ENCODE measurements at regions not wholly inside any gene's neighbourhood (a gene's known extent, or its start where the extent isn't known, plus 50 kb on each side); places are given as distances from the start of the nearest gene placed in this dataset.

DNA sequence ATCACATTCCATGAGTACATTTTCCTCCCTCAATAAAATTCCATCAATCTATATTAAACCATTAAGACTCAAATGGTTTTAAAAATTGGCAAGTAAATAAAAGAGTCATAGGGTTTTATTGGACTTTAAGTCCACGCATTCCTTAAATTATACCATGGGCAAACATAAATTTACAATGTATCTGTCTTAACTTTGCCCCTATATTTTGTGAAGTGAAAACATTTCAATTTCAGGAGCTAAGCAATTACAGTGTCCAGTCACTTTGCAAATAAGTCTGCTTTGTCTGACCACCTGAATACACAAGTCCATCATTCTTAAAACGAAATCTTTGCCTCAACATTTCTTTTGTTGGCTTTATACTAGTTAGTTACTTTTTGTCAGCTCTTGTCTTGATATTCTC lies 197.5 kb upstream of the SEMA3D start:
- Histone ChIP-seq H3K79me2 (replicated peaks; ENCODE audit: insufficient read depth, low read length) (no peaks in the 10 kb centered on the region), H3K9me2 (ENCODE audit: insufficient read depth, low read length) (no peaks in the 10 kb centered on the region), H2AFZ (ENCODE audit: low read depth, low read length) (no peak overlapping the region), H4K20me1 (ENCODE audit: insufficient read depth) (no peaks in the 10 kb centered on the region), H3K36me3 (ENCODE audit: insufficient read depth, low read length) (no peaks in the 10 kb centered on the region), H3K4me3 (ENCODE audit: low read length) (no peak overlapping the region), H3K9ac (ENCODE audit: low read length) (no peak overlapping the region), H3K9me3 (ENCODE audit: low read length) (no peaks in the 10 kb centered on the region), H3K27ac (ENCODE audit: low read length) (no peak overlapping the region), H3F3A (ENCODE audit: insufficient read depth, low read length, poor library complexity, severe bottlenecking) (no peaks in the 10 kb centered on the region), H3K27me3 (ENCODE audit: insufficient read depth, low read depth, low read length) (no peaks in the 10 kb centered on the region), H3K4me2 (ENCODE audit: low read length) (no peak overlapping the region)
- TF ChIP-seq MXI1 (conservative IDR thresholded peaks at IDR 0.05; ENCODE audit: poor library complexity, severe bottlenecking) (no peak), RAD21 (conservative IDR thresholded peaks at IDR 0.05) (no peak), POLR2AphosphoS5 (IDR thresholded peaks at IDR 0.05) (no peak), SMC3 (conservative IDR thresholded peaks at IDR 0.05; ENCODE audit: poor library complexity) (no peak), EZH2 (IDR thresholded peaks at IDR 0.05; ENCODE audit: borderline replicate concordance, insufficient read depth, low read length, poor library complexity, severe bottlenecking) (no peak), TAF1 (IDR thresholded peaks at IDR 0.05; ENCODE audit: low read depth) (no peak), EP300 (conservative IDR thresholded peaks at IDR 0.05; ENCODE audit: poor library complexity, severe bottlenecking) (no peak)

DNA sequence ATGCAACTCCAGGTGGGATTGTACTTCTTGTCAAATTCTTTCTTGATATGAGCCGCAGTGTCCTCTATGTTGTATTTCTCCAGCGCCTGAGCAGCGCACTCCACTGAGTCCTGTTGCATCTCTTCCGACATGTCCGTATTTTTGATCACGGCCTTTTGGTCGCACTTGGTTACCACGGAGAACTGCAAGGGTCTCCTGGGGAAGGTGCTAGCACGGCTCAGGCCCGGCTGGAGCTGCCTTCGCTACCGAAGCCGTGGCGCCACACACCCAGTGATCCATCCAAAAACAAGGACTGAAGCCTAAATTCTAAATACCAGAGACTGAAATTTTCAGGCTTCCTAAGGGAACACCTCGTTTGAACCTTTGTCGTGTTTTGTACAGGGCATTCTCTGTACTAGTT lies 194.4 kb upstream of the SEMA3D start:
- no peak overlapping the region for H3K4me3 ChIP-seq (ENCODE audit: low read length)
- no peaks in the 10 kb centered on the region for H3K79me2 ChIP-seq (replicated peaks; ENCODE audit: insufficient read depth, low read length)
- no peaks in the 10 kb centered on the region for H3K9me3 ChIP-seq (ENCODE audit: low read length)
- no peaks in the 10 kb centered on the region for H3F3A ChIP-seq (ENCODE audit: insufficient read depth, low read length, poor library complexity, severe bottlenecking)
- no peak overlapping the region for H2AFZ ChIP-seq (ENCODE audit: low read depth, low read length)
- no peak overlapping the region for H3K9ac ChIP-seq (ENCODE audit: low read length)
- no peak overlapping the region for H3K4me2 ChIP-seq (ENCODE audit: low read length)
- H4K20me1 ChIP-seq (ENCODE audit: insufficient read depth), result no peaks in the 10 kb centered on the region
- no peaks in the 10 kb centered on the region for H3K9me2 ChIP-seq (ENCODE audit: insufficient read depth, low read length)
- H3K27me3 ChIP-seq (ENCODE audit: insufficient read depth, low read depth, low read length), result no peaks in the 10 kb centered on the region
- H3K27ac ChIP-seq (ENCODE audit: low read length), result no peak overlapping the region
- H3K36me3 ChIP-seq (ENCODE audit: insufficient read depth, low read length), result no peaks in the 10 kb centered on the region
- TF ChIP-seq SMC3 (conservative IDR thresholded peaks at IDR 0.05; ENCODE audit: poor library complexity) (no peak), RAD21 (conservative IDR thresholded peaks at IDR 0.05) (no peak), MXI1 (conservative IDR thresholded peaks at IDR 0.05; ENCODE audit: poor library complexity, severe bottlenecking) (no peak), EZH2 (IDR thresholded peaks at IDR 0.05; ENCODE audit: borderline replicate concordance, insufficient read depth, low read length, poor library complexity, severe bottlenecking) (no peak)
- TF ChIP-seq, protein P1, sequence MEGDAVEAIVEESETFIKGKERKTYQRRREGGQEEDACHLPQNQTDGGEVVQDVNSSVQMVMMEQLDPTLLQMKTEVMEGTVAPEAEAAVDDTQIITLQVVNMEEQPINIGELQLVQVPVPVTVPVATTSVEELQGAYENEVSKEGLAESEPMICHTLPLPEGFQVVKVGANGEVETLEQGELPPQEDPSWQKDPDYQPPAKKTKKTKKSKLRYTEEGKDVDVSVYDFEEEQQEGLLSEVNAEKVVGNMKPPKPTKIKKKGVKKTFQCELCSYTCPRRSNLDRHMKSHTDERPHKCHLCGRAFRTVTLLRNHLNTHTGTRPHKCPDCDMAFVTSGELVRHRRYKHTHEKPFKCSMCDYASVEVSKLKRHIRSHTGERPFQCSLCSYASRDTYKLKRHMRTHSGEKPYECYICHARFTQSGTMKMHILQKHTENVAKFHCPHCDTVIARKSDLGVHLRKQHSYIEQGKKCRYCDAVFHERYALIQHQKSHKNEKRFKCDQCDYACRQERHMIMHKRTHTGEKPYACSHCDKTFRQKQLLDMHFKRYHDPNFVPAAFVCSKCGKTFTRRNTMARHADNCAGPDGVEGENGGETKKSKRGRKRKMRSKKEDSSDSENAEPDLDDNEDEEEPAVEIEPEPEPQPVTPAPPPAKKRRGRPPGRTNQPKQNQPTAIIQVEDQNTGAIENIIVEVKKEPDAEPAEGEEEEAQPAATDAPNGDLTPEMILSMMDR (IDR thresholded peaks at IDR 0.05; ENCODE audit: poor library complexity, severe bottlenecking), result no peak

DNA sequence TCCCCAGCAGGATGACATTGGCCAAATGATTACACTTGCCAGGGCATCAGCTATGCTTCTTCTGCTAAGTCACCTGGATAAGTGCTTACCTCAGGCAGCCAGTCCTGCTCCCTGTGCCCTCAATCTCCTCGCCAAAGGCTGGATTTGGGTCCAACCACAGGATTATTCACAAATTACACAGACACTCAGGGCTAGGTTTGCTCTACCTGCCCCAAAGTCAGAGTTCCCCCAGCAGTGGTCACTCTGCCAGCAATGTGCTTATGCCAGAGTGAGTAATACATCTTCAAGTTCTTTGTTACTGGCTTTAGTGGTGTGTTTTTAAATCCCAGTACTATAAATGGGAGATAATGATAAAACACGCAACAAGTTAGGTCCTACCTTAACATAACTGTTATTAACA lies 189.7 kb upstream of the SEMA3D start:
- H4K20me1 ChIP-seq (ENCODE audit: insufficient read depth), result no peaks in the 10 kb centered on the region
- H3K27ac ChIP-seq (ENCODE audit: low read length), result no peak overlapping the region
- no peaks in the 10 kb centered on the region for H3K27me3 ChIP-seq (ENCODE audit: insufficient read depth, low read depth, low read length)
- H3K4me3 ChIP-seq (ENCODE audit: low read length), result no peak overlapping the region
- no peaks in the 10 kb centered on the region for H3K79me2 ChIP-seq (replicated peaks; ENCODE audit: insufficient read depth, low read length)
- no peaks in the 10 kb centered on the region for H3K36me3 ChIP-seq (ENCODE audit: insufficient read depth, low read length)
- no peak overlapping the region for H3K9ac ChIP-seq (ENCODE audit: low read length)
- H3K9me2 ChIP-seq (ENCODE audit: insufficient read depth, low read length), result no peaks in the 10 kb centered on the region
- H3K4me2 ChIP-seq (ENCODE audit: low read length), result no peak overlapping the region
- no peaks in the 10 kb centered on the region for H3K9me3 ChIP-seq (ENCODE audit: low read length)
- no peaks in the 10 kb centered on the region for H3F3A ChIP-seq (ENCODE audit: insufficient read depth, low read length, poor library complexity, severe bottlenecking)
- H2AFZ ChIP-seq (ENCODE audit: low read depth, low read length), result no peak overlapping the region
- TF ChIP-seq, protein P2, sequence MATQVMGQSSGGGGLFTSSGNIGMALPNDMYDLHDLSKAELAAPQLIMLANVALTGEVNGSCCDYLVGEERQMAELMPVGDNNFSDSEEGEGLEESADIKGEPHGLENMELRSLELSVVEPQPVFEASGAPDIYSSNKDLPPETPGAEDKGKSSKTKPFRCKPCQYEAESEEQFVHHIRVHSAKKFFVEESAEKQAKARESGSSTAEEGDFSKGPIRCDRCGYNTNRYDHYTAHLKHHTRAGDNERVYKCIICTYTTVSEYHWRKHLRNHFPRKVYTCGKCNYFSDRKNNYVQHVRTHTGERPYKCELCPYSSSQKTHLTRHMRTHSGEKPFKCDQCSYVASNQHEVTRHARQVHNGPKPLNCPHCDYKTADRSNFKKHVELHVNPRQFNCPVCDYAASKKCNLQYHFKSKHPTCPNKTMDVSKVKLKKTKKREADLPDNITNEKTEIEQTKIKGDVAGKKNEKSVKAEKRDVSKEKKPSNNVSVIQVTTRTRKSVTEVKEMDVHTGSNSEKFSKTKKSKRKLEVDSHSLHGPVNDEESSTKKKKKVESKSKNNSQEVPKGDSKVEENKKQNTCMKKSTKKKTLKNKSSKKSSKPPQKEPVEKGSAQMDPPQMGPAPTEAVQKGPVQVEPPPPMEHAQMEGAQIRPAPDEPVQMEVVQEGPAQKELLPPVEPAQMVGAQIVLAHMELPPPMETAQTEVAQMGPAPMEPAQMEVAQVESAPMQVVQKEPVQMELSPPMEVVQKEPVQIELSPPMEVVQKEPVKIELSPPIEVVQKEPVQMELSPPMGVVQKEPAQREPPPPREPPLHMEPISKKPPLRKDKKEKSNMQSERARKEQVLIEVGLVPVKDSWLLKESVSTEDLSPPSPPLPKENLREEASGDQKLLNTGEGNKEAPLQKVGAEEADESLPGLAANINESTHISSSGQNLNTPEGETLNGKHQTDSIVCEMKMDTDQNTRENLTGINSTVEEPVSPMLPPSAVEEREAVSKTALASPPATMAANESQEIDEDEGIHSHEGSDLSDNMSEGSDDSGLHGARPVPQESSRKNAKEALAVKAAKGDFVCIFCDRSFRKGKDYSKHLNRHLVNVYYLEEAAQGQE (IDR thresholded peaks at IDR 0.05; ENCODE audit: borderline replicate concordance), result no peak
- TF ChIP-seq, protein P1 (IDR thresholded peaks at IDR 0.05; ENCODE audit: poor library complexity, severe bottlenecking), result no peak
- TF ChIP-seq RAD21 (conservative IDR thresholded peaks at IDR 0.05) (no peak), EZH2 (IDR thresholded peaks at IDR 0.05; ENCODE audit: borderline replicate concordance, insufficient read depth, low read length, poor library complexity, severe bottlenecking) (no peak), MXI1 (conservative IDR thresholded peaks at IDR 0.05; ENCODE audit: poor library complexity, severe bottlenecking) (no peak), EP300 (conservative IDR thresholded peaks at IDR 0.05; ENCODE audit: poor library complexity, severe bottlenecking) (no peak), POLR2AphosphoS5 (IDR thresholded peaks at IDR 0.05) (no peak), SMC3 (conservative IDR thresholded peaks at IDR 0.05; ENCODE audit: poor library complexity) (no peak), TAF1 (IDR thresholded peaks at IDR 0.05; ENCODE audit: low read depth) (no peak)
